Stomach (tissue), 8 donors: ENCODE measurements at regions not wholly inside any gene's neighbourhood (a gene's known extent, or its start where the extent isn't known, plus 50 kb on each side); places are given as distances from the start of the nearest gene placed in this dataset.

Experiments used
- DNase-seq, 2 donors: peaks; one replicate each; pipeline versions ENCODE4 v3.0.0 to v3.0.0-alpha.2; 2013 to 2019
- H3K27ac ChIP-seq, 5 donors: fragments of 200-600 bp in 4 of 5; sonication (generic) in 4 of 5; one replicate each; pipeline ENCODE4 v1.5.1; 2013 to 2019; ENCODE audit warnings: mild to moderate bottlenecking in 1 of 5, moderate library complexity in 1 of 5
- H3K27me3 ChIP-seq, 3 donors: fragments of 200-600 bp; sonication (generic); one replicate each; pipeline ENCODE4 v1.5.1; 2017 to 2019; ENCODE audit warnings: mixed run types in 1 of 3
- H3K36me3 ChIP-seq, 4 donors: fragments of 200-600 bp; sonication (generic); 1 replicate in 3 of 4; 2 replicates in 1 of 4; pipeline ENCODE4 v1.5.1; 2016 to 2019
- H3K4me1 ChIP-seq, 4 donors: fragments of 200-600 bp; sonication (generic); one replicate each; pipeline ENCODE4 v1.5.1; 2016 to 2019
- H3K4me3 ChIP-seq, 4 donors: fragments of 200-600 bp; sonication (generic) in 3 of 4; one replicate each; pipeline ENCODE4 v1.5.1; 2016 to 2019; ENCODE audit warnings: mild to moderate bottlenecking in 1 of 4
- H3K9me3 ChIP-seq, 4 donors: fragments of 200-600 bp; sonication (generic); one replicate each; pipeline ENCODE4 v1.5.1; 2016 to 2019
- EP300 ChIP-seq: sonication (generic); formaldehyde crosslinking; IDR thresholded peaks from one replicate; pipeline ENCODE4 v1.6.1; 2017; ENCODE audit warnings: antibody characterized with exemption
- POLR2A ChIP-seq, 4 donors: fragments of 450-650 bp; IDR thresholded peaks; one replicate each; pipeline ENCODE4 v1.6.1; 2016; ENCODE audit warnings: antibody characterized with exemption in 4 of 4, control low read depth in 2 of 4, mild to moderate bottlenecking in 1 of 4, moderate library complexity in 1 of 4
- POLR2AphosphoS5 ChIP-seq, 3 donors: sonication (generic); formaldehyde crosslinking; IDR thresholded peaks; one replicate each; pipeline ENCODE4 v1.6.1; 2016; ENCODE audit warnings: antibody characterized with exemption in 3 of 3
- WGBS, 5 donors: extraction: QIAGEN DNeasy Blood & Tissue Kit in 3 of 5; methylation state at CpG; one replicate each; pipeline versions ENCODE4 v1.1.5 to v1.1.7; 2013 to 2018; 5-methylcytosine and 5-hydroxymethylcytosine counted together
- intact Hi-C: fragments of 100-400 bp; cut with DNase I; formaldehyde crosslinking; loops from one replicate; pipeline ENCODE4 v1.15.1; 2023; ENCODE audit warnings: low total_unique reads
- TF ChIP-seq, protein P1 (sequence below), 7 experiments: fragments of 450-650 bp in 4 of 7; fragments of 200-600 bp in 3 of 7; sonication (generic) in 3 of 7; IDR thresholded peaks; one replicate each; pipeline ENCODE4 v1.5.1; 2016 to 2019; ENCODE audit warnings: antibody characterized with exemption in 7 of 7, control low read depth in 2 of 7, mild to moderate bottlenecking in 1 of 7
- donor health status: healthy with polysubstance abuse.
- donor health status: Bipolar disorder and iron deficiency.
- donor health status: healthy.

DNA sequence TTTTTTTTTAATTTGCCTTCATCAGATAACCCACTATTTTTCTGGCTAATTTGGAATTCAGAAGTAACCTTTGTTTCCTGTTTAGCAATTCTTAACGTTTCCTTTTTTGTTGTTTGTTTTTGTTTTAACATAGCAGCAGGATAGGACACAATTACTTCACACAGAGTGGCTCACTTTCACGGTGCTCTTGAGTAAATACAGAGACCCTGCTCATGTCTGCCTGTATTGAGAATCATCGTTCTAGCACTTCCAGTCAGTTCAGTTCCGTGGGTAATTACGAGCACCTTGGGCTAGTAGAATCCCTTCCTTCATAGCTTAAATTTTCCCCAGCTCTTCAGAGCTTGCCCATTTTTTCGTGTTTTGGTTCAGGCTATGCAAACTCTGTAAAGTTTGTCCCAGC lies 1225.4 kb upstream of the LRRTM1 start:
- WGBS, 5 donors, result 51 to 63% (median 54%) methylated on average over 6 of the region's 6 CpGs
- H3K27me3 ChIP-seq, result no peaks in the 10 kb centered on the region
- no peaks in the 10 kb centered on the region for H3K36me3 ChIP-seq
- intact Hi-C loops, result no loop called here
- TF ChIP-seq EP300, result no peak
- TF ChIP-seq POLR2A (IDR thresholded peaks at IDR 0.05), result no peak
- no peak for TF ChIP-seq POLR2AphosphoS5 (IDR thresholded peaks at IDR 0.05)
- TF ChIP-seq, protein P1, sequence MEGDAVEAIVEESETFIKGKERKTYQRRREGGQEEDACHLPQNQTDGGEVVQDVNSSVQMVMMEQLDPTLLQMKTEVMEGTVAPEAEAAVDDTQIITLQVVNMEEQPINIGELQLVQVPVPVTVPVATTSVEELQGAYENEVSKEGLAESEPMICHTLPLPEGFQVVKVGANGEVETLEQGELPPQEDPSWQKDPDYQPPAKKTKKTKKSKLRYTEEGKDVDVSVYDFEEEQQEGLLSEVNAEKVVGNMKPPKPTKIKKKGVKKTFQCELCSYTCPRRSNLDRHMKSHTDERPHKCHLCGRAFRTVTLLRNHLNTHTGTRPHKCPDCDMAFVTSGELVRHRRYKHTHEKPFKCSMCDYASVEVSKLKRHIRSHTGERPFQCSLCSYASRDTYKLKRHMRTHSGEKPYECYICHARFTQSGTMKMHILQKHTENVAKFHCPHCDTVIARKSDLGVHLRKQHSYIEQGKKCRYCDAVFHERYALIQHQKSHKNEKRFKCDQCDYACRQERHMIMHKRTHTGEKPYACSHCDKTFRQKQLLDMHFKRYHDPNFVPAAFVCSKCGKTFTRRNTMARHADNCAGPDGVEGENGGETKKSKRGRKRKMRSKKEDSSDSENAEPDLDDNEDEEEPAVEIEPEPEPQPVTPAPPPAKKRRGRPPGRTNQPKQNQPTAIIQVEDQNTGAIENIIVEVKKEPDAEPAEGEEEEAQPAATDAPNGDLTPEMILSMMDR (IDR thresholded peaks at IDR 0.05), result no peak
- H3K4me1 ChIP-seq, result no peaks in the 10 kb centered on the region
- peaks cover 0 to 6% (median 0%) of the 10 kb centered on the region in 4 donors for H3K9me3 ChIP-seq
- DNase-seq, result no peak
- H3K4me3 ChIP-seq, result no peak overlapping the region
- no peak overlapping the region for H3K27ac ChIP-seq

DNA sequence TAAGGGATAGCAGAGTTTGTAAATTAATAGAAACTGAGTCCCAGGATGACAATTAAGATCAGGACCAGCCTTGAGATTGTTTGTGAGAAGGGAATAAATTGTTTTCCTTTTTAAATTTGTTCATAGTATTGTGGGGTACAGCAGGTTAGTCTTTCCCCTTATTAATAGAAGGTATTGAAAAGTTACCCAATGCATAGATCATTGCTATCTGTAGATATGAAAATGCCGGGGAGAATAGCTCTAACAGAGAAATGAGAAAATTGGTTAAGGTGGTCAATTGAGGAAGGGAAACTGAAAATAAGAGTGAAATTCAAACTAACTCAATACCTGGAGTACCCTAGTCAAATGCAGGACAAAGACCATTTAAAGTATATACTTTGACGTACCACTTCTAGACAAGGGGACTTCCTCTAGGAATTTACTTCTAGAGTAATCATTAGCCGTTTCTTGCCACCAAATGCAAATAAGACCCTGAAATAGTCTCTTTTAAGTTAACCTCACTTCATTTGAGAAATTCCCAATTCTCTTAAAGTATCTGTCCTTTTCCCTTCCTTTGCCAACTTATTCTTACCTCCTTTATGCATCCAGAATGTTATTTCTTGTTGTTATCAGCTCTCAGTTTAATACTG lies 1224.4 kb upstream of the LRRTM1 start:
- 86 to 91% (median 90%) methylated on average over 3 of the region's 3 CpGs for WGBS, 5 donors
- TF ChIP-seq POLR2A (IDR thresholded peaks at IDR 0.05) (no peak), POLR2AphosphoS5 (IDR thresholded peaks at IDR 0.05) (no peak), EP300 (no peak)
- TF ChIP-seq, protein P1 (IDR thresholded peaks at IDR 0.05), result no peak
- Histone ChIP-seq H3K4me1 (no peaks in the 10 kb centered on the region), H3K27ac (no peak overlapping the region), H3K36me3 (no peaks in the 10 kb centered on the region), H3K9me3 (peaks cover 0 to 6% (median 0%) of the 10 kb centered on the region in 4 donors), H3K27me3 (no peaks in the 10 kb centered on the region), H3K4me3 (no peak overlapping the region)
- no peak for DNase-seq
- intact Hi-C loops, result no loop called here

DNA sequence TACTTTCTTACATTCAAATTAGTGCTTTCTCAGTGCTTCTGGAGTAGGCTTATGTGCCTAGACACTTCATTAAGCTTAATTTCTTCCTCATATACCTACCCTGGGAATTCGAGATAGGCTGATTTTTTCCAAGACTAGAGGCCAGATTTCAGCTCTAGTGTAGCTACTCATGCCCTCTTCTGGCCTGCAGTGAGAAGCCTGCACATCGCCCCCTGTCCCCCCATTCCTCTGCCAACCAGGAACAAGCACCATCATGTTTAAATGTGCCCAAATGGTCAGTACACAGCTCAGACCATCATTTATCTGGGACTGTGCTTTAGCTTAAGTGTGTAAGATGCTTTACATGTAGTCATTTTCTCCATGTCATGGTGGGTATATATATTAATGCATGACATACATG lies 1218.8 kb upstream of the LRRTM1 start:
- H3K4me1 ChIP-seq, result no peaks in the 10 kb centered on the region
- DNase-seq, result no peak
- H3K4me3 ChIP-seq, result no peak overlapping the region
- no peaks in the 10 kb centered on the region for H3K36me3 ChIP-seq
- peaks cover 0 to 6% (median 0%) of the 10 kb centered on the region in 4 donors for H3K9me3 ChIP-seq
- H3K27ac ChIP-seq, result no peak overlapping the region
- no peak for TF ChIP-seq EP300
- TF ChIP-seq, protein P1 (IDR thresholded peaks at IDR 0.05), result no peak
- no peak for TF ChIP-seq POLR2AphosphoS5 (IDR thresholded peaks at IDR 0.05)
- no peak for TF ChIP-seq POLR2A (IDR thresholded peaks at IDR 0.05)
- whole genome bisulfite sequencing, 5 donors, result 78 to 90% (median 86%) methylated on average over 2 of the region's 2 CpGs
- intact Hi-C loops, result no loop called here
- no peaks in the 10 kb centered on the region for H3K27me3 ChIP-seq

DNA sequence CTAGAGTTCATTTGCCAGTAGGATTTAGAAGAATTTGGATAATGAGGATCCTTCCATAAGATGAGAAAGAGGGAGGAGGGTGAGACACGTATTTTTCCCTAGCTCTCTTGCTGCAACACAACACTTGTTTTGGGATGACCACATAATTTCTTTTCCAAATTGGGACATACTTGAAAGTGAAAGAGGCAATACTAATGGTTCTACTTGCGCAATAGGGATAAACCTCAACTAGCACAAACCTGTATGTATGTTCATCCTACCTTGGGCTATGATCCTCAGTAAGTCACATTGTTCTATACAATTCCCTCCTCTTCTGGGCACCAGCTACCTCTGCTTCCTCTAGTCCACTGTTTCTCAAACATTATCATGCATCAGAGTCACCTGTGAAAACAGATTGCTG lies 1208.8 kb upstream of the LRRTM1 start:
- no peaks in the 10 kb centered on the region for H3K36me3 ChIP-seq
- intact Hi-C loops, result no loop called here
- no peak for TF ChIP-seq POLR2AphosphoS5 (IDR thresholded peaks at IDR 0.05)
- no peak for TF ChIP-seq EP300
- H3K4me1 ChIP-seq, result no peaks in the 10 kb centered on the region
- H3K27me3 ChIP-seq, result no peaks in the 10 kb centered on the region
- 83 to 92% (median 86%) methylated on average over 2 of the region's 2 CpGs for whole genome bisulfite sequencing, 5 donors
- DNase-seq, result no peak
- peaks cover 0 to 5% (median 1%) of the 10 kb centered on the region in 4 donors for H3K9me3 ChIP-seq
- H3K4me3 ChIP-seq, result no peak overlapping the region
- no peak overlapping the region for H3K27ac ChIP-seq

DNA sequence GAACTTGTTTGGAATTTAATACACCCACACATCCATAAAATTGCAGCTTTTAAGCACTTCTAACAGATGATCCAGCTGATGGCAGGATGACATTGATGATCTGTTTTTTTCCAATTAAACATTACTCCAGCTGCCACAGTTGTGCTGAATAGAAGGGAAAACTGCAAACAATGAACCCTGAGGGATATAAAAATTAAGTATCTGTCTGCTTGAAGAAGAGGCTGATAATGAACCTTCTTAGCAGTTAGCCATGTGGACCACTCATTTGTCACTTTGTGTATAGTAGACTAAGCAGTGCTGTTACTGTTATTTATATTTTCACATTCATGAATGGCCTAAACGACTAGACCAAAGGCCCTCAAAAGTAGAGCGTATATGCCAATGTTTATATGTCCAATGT lies 1201.0 kb upstream of the LRRTM1 start:
- no peaks in the 10 kb centered on the region for H3K27me3 ChIP-seq
- H3K9me3 ChIP-seq, result no peaks in the 10 kb centered on the region
- 42 to 71% (median 67%) methylated on average over 2 of the region's 2 CpGs for WGBS, 5 donors
- no peak for TF ChIP-seq EP300
- no peak for TF ChIP-seq POLR2A (IDR thresholded peaks at IDR 0.05)
- no peak for TF ChIP-seq POLR2AphosphoS5 (IDR thresholded peaks at IDR 0.05)
- TF ChIP-seq, protein P1 (IDR thresholded peaks at IDR 0.05), result no peak
- no peaks in the 10 kb centered on the region for H3K4me1 ChIP-seq
- intact Hi-C loops, result no loop called here
- DNase-seq, result peak in 1 of 2 donors; percentile 1
- H3K36me3 ChIP-seq, result no peaks in the 10 kb centered on the region
- no peak overlapping the region for H3K27ac ChIP-seq
- no peak overlapping the region for H3K4me3 ChIP-seq
